ENCODE measurements at regions not wholly inside any gene's neighbourhood (a gene's known extent, or its start where the extent isn't known, plus 50 kb on each side); places are given as distances from the start of the nearest gene placed in this dataset.

- no peak for DNase-seq (ENCODE audit: low spot score)
- no peak for TF ChIP-seq CTCF (IDR thresholded peaks at IDR 0.05; ENCODE audit: borderline replicate concordance, control extremely low read depth, extremely low read depth, insufficient read depth, missing control alignments)
- in situ Hi-C loops (cut with MboI; ENCODE audit: low sequenced_read_pairs, unreplicated experiment) = no loop called here
These were observed 122.4 kb upstream of the NPY2R start for GRCh38 chr4:155085843-155086530.

DNA sequence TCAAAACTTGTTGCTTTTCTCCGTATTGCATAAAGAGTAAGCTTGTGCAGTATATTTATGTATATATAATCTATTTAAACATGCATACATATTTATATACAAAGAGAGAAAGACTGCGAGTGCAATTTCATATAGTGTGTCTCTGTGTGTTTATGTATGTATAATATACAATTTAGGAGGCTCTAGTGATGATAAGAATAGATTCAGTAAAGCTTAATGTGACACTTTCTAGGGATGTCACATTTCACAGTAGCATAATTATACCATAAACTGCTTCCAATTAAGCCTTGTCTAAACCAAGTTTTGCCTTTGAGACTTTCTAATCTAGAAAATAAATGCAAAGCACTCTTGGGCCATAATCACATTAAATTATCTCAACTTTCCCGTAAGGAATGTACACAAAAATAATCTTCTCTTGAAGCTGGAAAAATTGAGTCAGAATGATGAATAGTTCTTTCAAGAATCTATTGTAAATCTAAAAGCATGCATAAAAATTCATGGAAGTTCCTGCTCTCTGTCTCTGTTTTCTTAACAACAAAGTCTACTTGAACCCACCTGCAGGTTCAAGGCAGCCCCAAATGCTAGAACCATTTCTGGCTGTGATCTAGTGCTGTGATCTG lies 114.1 kb upstream of the NPY2R start:
- DNase-seq (ENCODE audit: low spot score) = no peak
- in situ Hi-C loops (cut with MboI; ENCODE audit: low sequenced_read_pairs, unreplicated experiment) = no loop called here
- no peak for TF ChIP-seq CTCF (IDR thresholded peaks at IDR 0.05; ENCODE audit: borderline replicate concordance, control extremely low read depth, extremely low read depth, insufficient read depth, missing control alignments)

DNA sequence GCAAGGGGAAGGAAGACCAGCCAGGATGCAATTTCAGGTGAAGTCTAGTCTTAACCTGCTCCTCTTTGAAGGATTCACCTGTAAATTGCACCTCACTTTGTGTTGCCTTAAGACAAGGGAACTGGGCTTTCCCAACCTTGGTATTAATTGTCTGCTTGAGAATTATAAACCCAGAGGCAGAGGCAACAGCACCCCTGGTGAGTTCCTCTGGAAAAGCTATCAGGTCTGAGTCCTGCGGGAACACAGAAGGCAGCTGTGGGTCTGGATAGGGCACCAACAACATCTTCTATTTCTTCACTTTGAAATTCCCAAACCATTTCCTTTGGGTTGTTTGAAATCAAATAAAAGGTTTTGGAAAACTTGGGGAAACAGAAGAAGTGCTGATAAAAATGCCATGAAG lies 109.2 kb upstream of the NPY2R start:
- TF ChIP-seq CTCF (IDR thresholded peaks at IDR 0.05; ENCODE audit: borderline replicate concordance, control extremely low read depth, extremely low read depth, insufficient read depth, missing control alignments) = no peak
- in situ Hi-C loops (cut with MboI; ENCODE audit: low sequenced_read_pairs, unreplicated experiment) = no loop called here
- no peak for DNase-seq (ENCODE audit: low spot score)

- no peak for TF ChIP-seq CTCF (IDR thresholded peaks at IDR 0.05; ENCODE audit: borderline replicate concordance, control extremely low read depth, extremely low read depth, insufficient read depth, missing control alignments)
- DNase-seq (ENCODE audit: low spot score) = no peak
- in situ Hi-C loops (cut with MboI; ENCODE audit: low sequenced_read_pairs, unreplicated experiment) = no loop called here
These were observed 101.8 kb upstream of the NPY2R start for GRCh38 chr4:155106629-155107028.

- DNase-seq (ENCODE audit: low spot score) = no peak
- in situ Hi-C loops (cut with MboI; ENCODE audit: low sequenced_read_pairs, unreplicated experiment) = no loop called here
- TF ChIP-seq CTCF (IDR thresholded peaks at IDR 0.05; ENCODE audit: borderline replicate concordance, control extremely low read depth, extremely low read depth, insufficient read depth, missing control alignments) = no peak
These were observed 101.4 kb upstream of the NPY2R start for GRCh38 chr4:155107059-155107458.

DNA sequence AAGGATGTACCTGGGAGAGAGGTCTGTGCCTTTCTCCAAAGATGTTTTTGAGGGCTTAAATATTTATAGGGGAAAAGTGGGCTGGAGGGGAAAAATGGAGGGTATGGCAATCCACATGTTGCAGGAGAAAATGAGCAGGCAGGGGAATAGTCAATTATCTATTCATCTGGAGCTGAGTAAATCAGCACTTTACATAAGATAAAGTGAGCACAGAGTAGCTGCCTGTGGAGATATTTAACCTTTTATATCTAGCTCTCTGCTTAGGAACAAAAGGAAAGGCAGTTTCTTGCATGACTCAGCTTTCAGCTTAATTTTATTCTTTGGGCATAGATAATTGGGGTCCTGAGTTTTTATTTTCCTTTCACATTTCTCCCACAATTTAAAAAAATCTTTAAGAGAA lies 93.6 kb upstream of the NPY2R start:
- TF ChIP-seq CTCF (IDR thresholded peaks at IDR 0.05; ENCODE audit: borderline replicate concordance, control extremely low read depth, extremely low read depth, insufficient read depth, missing control alignments) = no peak
- in situ Hi-C loops (cut with MboI; ENCODE audit: low sequenced_read_pairs, unreplicated experiment) = no loop called here
- DNase-seq (ENCODE audit: low spot score) = no peak
